Stimulated activated CD8-positive, alpha-beta memory T cell treated with anti-CD3 and anti-CD28 coated beads, Interleukin-12 subunit alpha, Interleukin-12 subunit beta, amount 100 ng/mL, for 4 hours (primary cell): ENCODE measurements at regions not wholly inside any gene's neighbourhood (a gene's known extent, or its start where the extent isn't known, plus 50 kb on each side); places are given as distances from the start of the nearest gene placed in this dataset.

Source experiments
- DNase-seq: peaks from one replicate; pipeline ENCODE4 v3.0.0-alpha.2; 2020; ENCODE audit warnings: low read depth

DNA sequence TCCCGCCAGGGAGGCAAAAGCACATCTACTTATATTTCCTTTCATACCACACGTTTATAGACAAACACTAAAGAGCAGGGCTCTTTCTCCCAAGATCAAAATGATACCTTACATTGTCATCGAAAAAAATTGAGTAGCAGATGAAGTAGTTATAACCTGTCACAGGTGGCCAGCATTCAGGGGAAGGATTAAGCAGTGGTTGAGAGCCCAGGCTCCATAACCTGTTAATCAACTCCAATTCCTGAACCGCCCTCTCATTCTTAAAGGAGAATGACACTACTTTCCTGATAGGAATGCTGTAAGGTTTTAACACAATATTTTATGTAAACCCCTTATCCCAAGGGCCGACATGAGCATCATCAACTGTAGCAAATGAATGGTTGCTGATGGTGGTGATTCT is 268.9 kb upstream of the KCNIP4 start:
- no peak for DNase-seq

- DNase-seq = no peak
Observed at GRCh38 chr4:22216278-22216677, 267.7 kb upstream of the KCNIP4 start.

DNA sequence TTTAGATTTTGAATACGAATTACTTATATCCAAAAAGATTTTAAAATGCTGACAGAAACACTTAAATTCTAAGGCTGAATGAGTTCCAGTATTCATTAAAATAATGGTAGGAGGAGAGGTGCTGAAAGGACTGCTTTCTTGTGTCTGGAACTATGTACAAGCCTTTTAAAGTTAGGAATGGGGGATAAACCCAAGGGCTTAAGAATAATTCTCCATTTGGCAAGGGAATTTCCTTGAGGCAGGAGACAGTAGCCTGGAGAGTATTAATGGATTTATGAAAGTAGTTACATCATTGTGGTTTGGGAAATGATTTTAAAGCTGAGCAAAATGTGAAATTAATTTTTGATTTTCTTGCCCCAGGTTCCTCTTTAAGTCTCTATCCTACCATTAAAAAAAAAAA is 266.5 kb upstream of the KCNIP4 start:
- DNase-seq = no peak

- DNase-seq = no peak
Observed at GRCh38 chr4:22203711-22204011, 255.1 kb upstream of the KCNIP4 start.

GRCh38 chr4:22202975-22203710 is 254.6 kb upstream of the KCNIP4 start:
- no peak for DNase-seq

- no peak for DNase-seq
Observed at GRCh38 chr4:22202246-22202974, 253.8 kb upstream of the KCNIP4 start.

DNA sequence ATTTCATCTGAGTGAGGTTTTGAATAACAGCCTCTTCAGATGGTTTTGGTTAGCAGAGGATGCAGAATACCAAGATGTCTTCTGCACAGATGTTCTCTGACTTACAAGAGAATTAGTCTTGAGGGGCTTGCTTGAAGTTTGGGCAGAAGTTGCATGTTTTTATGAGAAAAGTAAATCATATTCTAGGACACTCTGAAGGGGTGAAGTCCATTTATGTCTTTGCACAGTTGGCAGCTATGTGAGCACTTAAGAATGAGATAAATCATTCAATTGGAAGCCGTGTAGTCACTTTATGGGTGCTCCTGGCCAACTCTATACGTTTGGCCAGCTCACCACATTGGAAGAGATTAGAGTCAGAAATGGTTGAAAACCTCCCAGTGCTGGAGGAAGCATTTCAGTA is 252.7 kb upstream of the KCNIP4 start:
- no peak for DNase-seq

- no peak for DNase-seq
Observed at GRCh38 chr4:22196551-22196950, 248.0 kb upstream of the KCNIP4 start.

GRCh38 chr4:22192084-22192511 is 243.5 kb upstream of the KCNIP4 start:
- DNase-seq = no peak

DNA sequence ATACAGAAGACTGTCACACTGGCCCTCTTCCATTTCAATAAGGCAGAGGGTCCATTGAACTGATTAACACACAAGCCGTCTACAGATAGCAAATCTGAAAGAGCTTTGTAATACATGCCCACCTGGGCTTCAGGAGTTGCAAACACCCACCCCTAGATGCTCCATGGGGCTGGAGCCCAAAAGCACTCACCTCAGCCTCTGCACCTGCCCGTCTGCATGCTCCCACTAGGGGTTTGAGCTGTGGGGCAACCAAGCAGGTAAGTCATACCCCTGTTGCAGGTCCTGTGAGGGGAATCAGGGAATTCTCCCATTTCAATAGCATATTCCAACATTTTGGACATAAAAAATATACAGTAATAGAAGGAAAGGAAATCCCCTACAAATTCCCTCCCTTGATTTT is 243.0 kb upstream of the KCNIP4 start:
- DNase-seq = no peak

GRCh38 chr4:22190855-22191254 is 242.3 kb upstream of the KCNIP4 start:
- no peak for DNase-seq

- no peak for DNase-seq
Observed at GRCh38 chr4:22187203-22187820, 238.7 kb upstream of the KCNIP4 start.

GRCh38 chr4:22181736-22182135 is 233.2 kb upstream of the KCNIP4 start:
- DNase-seq = no peak

DNA sequence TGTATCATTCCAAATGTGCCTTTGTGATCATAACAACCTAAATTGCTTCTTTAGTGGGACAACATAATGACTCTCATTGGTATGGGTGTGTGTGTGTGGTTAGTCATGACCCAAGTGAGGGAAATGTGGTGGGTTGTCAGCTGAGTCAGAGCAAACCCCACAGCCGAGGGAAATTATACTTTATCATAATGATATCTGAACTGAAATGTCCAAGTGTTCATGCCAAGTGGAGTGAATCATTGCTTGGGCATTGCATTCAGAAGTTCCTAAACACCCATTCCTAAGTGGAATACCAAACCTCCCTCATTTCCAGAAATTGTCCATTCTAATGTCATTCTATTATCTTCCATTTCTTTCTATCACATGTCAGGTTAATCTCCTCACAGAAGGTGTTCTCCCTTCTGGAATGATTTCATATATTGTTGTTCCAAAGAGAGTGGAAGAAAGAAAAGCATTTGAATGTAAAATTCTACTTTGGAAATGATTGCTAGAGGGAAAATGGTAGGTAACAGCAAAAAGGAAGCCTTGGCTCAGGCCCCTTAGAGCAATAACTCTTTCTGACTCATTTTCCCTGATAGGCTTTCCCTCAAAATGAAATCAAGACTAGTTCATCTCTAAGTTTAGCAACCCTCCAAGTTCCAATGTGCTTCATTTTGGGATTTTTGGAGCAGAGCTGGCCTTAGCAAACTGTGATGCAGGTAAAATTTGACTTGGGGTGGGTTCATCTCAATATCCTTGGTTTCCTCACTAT is 230.7 kb upstream of the KCNIP4 start:
- DNase-seq = no peak

GRCh38 chr4:22174640-22175039 is 226.1 kb upstream of the KCNIP4 start:
- DNase-seq = no peak

GRCh38 chr4:22170353-22170752 is 221.8 kb upstream of the KCNIP4 start:
- no peak for DNase-seq

GRCh38 chr4:22167201-22167600 is 218.6 kb upstream of the KCNIP4 start:
- no peak for DNase-seq

GRCh38 chr4:22162454-22162853 is 213.9 kb upstream of the KCNIP4 start:
- no peak for DNase-seq

DNA sequence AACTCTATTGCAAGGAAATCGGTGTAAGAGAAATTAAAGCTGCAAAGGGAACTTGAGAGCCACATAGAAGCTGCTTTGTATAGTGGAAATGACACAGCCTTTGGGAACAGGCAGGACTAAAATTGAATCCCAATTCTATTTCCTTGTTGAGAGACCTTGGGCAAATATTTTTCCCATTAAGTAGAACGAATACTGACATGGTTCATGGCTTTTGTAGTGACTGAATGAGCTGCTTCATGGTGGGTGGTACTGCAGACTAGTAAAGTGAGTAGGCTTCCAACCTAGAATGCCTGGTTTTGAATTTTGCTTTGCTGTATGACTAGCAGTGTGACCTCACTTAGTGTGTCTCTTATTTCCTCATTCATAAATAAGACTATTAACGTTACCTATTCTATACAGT is 182.2 kb upstream of the KCNIP4 start:
- DNase-seq = no peak

DNA sequence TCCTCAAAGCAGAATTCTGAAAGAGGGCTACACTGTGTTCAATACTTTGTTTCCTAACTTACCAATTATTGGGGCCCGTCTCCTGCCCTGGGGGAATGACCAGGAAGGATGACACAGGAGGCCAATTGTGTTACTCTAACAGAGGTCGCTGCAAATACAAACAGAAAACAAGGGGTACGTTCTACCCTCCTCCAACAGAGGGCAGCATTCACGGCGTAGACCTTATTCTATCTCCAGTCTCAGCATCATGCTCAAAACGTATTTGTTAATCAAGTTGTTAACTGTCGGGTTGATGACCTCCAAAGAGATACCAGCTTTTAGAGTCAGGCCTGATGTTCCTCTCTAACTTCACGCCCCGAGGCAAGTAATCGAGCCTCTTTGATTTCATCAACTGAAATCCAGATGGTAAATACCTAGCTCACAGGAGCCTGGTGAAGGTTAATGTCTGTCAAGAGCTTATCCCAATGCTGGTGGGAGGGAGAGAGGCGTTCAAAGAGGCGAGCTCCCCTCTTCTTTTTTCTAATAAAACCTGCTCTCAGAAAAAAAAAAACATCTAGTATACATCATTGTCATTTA is 181.0 kb upstream of the KCNIP4 start:
- DNase-seq = no peak

- no peak for DNase-seq
Observed at GRCh38 chr4:22122062-22122461, 173.5 kb upstream of the KCNIP4 start.

DNA sequence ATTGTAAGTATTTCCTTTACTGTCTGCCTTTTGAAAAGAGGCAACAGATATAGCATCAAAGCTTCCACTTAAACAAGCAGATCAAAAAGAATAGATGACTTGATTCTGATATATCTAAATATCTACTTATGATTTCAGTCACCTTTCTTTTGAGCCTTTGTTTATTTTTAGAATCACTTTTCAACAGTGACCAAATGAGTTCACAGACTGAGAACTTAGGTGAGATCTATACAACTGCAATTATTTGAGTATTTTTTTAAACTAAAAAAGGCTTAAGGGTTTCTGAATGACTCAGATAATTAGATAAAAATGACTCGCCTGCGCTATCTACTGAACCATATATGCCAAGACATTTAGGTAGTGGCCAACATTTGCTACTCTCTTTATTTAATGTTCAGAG is 166.7 kb upstream of the KCNIP4 start:
- DNase-seq = no peak
